Pancreas (tissue), 10 donors: ENCODE measurements at regions not wholly inside any gene's neighbourhood (a gene's known extent, or its start where the extent isn't known, plus 50 kb on each side); places are given as distances from the start of the nearest gene placed in this dataset.

Source experiments
- ATAC-seq, 4 donors: fragments of 200-7000 bp; cut with Tn5 transposase; one replicate each; pipeline versions ENCODE4 v1.8.0 to v1.9.1; 2020; ENCODE audit warnings: mild to moderate bottlenecking in 4 of 4, moderate library complexity in 4 of 4
- DNase-seq, 6 donors: peaks; one replicate each; pipeline ENCODE4 v3.0.0-alpha.2; 2020
- FAIRE-seq: peaks from 2 replicates; lab custom pipeline; 2012; peaks lifted over from hg19 to GRCh38; lab: Jason Lieb, UNC
- H3K27ac ChIP-seq, 4 donors: fragments of 200-600 bp; sonication (generic); 1 replicate in 3 of 4; 2 replicates in 1 of 4; pipeline versions ENCODE4 v1.5.0 to v1.8.0; 2020
- H3K27me3 ChIP-seq, 4 donors: fragments of 200-600 bp; one replicate each; pipeline ENCODE4 v1.8.0; 2021
- H3K36me3 ChIP-seq, 3 donors: fragments of 200-600 bp; sonication (generic) in 1 of 3; one replicate each; pipeline versions ENCODE4 v1.5.0 to v1.8.0; 2020 to 2021
- H3K4me1 ChIP-seq, 3 donors: fragments of 200-600 bp; one replicate each; pipeline ENCODE4 v1.8.0; 2021
- H3K4me3 ChIP-seq, 4 donors: fragments of 200-600 bp; sonication (generic) in 2 of 4; one replicate each; pipeline versions ENCODE4 v1.5.0 to v1.8.0; 2020 to 2021
- H3K9me3 ChIP-seq, 4 donors: fragments of 200-600 bp; one replicate each; pipeline ENCODE4 v1.8.0; 2021
- WGBS, 2 donors: extraction: QIAGEN DNeasy Blood & Tissue Kit; methylation state at CpG; one replicate each; pipeline ENCODE4 v1.1.7; 2013; 5-methylcytosine and 5-hydroxymethylcytosine counted together
- intact Hi-C, 3 donors: fragments of 100-400 bp; cut with DNase I; formaldehyde crosslinking; loops; one replicate each; pipeline versions ENCODE4 v1.11.1 to v1.14.2; 2022
- TF ChIP-seq, protein P1 (sequence below), 4 donors: fragments of 200-600 bp; sonication (generic) in 3 of 4; IDR thresholded peaks; one replicate each; pipeline versions ENCODE4 v1.5.0 to v1.8.0; 2021; ENCODE audit warnings: antibody characterized with exemption in 4 of 4
- donor health status: healthy with polysubstance abuse.
- donor health status: DM: no; HTN: no; CAD: no; lungs with moderate emphysema.
- donor health status: DM: no; HTN: no; CAD: no.
- donor health status: control.
- donor health status: control.
- donor health status: Bipolar disorder and iron deficiency.
- donor health status: DM: yes; HTN: yes; CAD: no.
- donor health status: DM: no; HTN: no; CAD: no.
- donor health status: DM: no; HTN: no; CAD: no.
- donor health status: DM: yes; HTN: yes; CAD: no.

DNA sequence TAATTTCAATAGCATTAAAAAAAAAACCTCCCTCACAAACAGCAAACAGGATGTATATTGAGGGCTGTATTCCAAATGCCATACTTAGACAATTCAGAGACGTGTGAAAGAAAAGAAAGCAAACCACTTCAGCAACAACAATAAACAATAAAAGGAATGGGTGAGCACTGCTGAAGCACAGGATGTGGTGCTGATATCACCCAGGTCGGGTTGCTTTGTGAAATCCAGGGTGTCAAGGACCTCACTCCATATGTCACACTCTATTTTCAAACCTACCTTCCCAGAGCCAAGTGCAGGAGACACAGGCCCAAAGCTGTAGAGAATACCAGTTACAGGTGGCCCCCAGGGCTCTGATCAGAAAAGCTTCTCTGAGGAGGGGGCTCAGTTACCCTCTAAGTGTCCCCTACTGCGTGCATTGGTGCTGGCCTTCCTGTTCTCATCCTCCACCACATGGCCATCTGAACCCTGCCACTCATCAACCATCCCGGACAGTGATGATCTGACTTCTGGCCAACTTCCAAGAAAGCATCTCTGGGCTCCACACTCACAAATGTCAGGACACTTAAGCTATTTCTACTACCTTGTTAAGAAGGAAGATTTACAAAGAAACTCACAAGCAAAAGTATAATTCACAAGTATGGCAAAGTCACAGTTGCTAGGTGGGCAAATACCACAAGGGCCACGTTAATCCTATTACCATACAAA lies 363.0 kb downstream of the SS18 start:
- Histone ChIP-seq H3K27ac (no peak overlapping the region), H3K4me1 (no peaks in the 10 kb centered on the region), H3K4me3 (no peak overlapping the region), H3K36me3 (no peaks in the 10 kb centered on the region), H3K9me3 (no peaks in the 10 kb centered on the region), H3K27me3 (no peaks in the 10 kb centered on the region)
- ATAC-seq: no peak
- FAIRE-seq: no peak
- DNase-seq: no peak
- intact Hi-C loops: no loop called here
- WGBS, 2 donors: 34 to 47% methylated on average over 5 of the region's 5 CpGs
- TF ChIP-seq, protein P1, sequence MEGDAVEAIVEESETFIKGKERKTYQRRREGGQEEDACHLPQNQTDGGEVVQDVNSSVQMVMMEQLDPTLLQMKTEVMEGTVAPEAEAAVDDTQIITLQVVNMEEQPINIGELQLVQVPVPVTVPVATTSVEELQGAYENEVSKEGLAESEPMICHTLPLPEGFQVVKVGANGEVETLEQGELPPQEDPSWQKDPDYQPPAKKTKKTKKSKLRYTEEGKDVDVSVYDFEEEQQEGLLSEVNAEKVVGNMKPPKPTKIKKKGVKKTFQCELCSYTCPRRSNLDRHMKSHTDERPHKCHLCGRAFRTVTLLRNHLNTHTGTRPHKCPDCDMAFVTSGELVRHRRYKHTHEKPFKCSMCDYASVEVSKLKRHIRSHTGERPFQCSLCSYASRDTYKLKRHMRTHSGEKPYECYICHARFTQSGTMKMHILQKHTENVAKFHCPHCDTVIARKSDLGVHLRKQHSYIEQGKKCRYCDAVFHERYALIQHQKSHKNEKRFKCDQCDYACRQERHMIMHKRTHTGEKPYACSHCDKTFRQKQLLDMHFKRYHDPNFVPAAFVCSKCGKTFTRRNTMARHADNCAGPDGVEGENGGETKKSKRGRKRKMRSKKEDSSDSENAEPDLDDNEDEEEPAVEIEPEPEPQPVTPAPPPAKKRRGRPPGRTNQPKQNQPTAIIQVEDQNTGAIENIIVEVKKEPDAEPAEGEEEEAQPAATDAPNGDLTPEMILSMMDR (IDR thresholded peaks at IDR 0.05): no peak

DNA sequence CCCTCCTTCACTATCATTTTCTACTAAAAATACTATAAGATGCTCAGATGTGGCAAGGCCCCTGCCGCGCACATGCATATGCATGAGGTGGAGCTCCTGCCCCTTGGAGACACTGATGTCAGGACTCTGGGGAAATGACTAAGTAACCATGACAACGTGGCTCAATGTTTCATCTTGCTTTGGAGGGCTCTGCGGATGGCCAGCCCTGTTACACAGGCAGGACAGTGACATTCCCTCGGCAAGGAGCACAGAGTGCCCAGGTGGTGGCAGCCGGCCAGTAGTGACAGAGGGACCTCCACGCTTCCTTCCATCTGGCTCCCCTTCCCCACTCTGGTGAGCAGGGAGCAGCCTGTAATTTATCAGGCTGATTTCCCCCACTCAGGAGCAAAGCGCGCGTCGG lies 364.1 kb downstream of the SS18 start:
- no peak overlapping the region for H3K4me3 ChIP-seq
- ATAC-seq: no peak
- TF ChIP-seq, protein P1 (IDR thresholded peaks at IDR 0.05): no peak
- H3K4me1 ChIP-seq: no peaks in the 10 kb centered on the region
- intact Hi-C loops: no loop called here
- H3K27me3 ChIP-seq: no peaks in the 10 kb centered on the region
- 38 to 47% methylated on average over 11 of the region's 11 CpGs for WGBS, 2 donors
- no peak overlapping the region for H3K27ac ChIP-seq
- DNase-seq: no peak
- H3K36me3 ChIP-seq: no peaks in the 10 kb centered on the region
- no peak for FAIRE-seq
- H3K9me3 ChIP-seq: no peaks in the 10 kb centered on the region

DNA sequence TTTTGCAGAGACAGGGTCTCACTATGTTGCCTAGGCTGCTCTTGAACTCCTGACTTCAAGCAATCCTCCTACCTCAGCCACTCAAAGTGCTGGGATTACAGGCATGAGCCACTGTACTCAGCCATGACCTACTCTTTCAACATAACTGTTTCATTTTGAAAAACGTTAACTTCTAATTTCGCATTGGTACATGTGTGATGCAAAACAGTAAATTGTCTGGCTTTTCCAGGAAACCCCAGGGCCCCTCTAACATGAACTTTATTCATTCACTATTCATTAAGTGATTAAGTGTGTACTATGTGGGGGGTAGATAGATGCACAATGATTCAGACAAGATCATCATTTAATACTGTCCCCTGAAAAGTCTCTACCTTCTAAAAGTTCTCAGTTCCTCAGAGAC lies 364.9 kb downstream of the SS18 start:
- Histone ChIP-seq H3K27me3 (no peaks in the 10 kb centered on the region), H3K4me3 (no peak overlapping the region), H3K4me1 (no peaks in the 10 kb centered on the region), H3K9me3 (no peaks in the 10 kb centered on the region), H3K27ac (no peak overlapping the region), H3K36me3 (no peaks in the 10 kb centered on the region)
- TF ChIP-seq, protein P1 (IDR thresholded peaks at IDR 0.05): no peak
- 65 to 69% methylated on average over 2 of the region's 2 CpGs for WGBS, 2 donors
- ATAC-seq (no peak), DNase-seq (no peak), FAIRE-seq (no peak)
- intact Hi-C loops: no loop called here

DNA sequence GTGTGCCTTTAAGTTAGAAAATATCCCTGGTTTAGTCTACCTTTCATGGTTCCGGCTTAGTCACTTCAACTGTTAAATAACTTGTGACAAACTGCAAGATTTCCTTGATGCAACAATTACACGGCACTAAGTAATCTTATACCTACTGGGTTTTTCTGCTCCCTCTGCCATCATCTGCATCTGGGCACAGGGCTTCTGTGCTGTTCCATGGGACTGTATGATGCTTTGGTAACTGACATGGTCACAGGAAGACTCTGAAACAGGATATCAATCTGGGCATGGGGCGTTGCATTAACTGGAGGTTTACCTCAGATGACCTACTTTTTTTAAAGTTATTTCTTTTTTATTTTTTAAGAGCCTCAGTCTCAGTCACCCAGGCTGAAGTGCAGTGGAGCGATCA lies 365.4 kb downstream of the SS18 start:
- no peaks in the 10 kb centered on the region for H3K36me3 ChIP-seq
- WGBS, 2 donors: 62 to 79% methylated on average over 4 of the region's 4 CpGs
- intact Hi-C loops: no loop called here
- H3K27me3 ChIP-seq: no peaks in the 10 kb centered on the region
- TF ChIP-seq, protein P1 (IDR thresholded peaks at IDR 0.05): no peak
- H3K4me1 ChIP-seq: no peaks in the 10 kb centered on the region
- no peaks in the 10 kb centered on the region for H3K9me3 ChIP-seq
- no peak for ATAC-seq
- no peak for FAIRE-seq
- no peak for DNase-seq
- H3K27ac ChIP-seq: no peak overlapping the region
- no peak overlapping the region for H3K4me3 ChIP-seq

DNA sequence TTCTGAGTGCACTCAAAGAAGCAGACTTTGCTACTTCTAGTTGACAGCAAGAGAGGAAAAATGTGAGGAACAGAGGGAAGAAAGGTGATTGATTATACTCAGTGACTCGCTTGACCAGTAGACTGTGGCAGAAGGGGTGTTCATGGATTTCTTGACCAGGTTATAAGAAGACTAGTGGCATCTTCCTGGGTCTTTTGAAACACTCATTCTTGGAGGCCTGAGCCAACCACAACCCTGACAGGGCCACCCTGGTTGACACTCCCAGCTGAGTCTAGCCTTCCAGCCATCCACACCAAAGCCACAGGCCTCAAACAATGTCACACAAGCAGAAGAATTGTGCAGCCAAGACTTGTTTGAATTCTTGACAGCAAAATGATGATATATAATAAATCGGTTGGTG lies 366.3 kb downstream of the SS18 start:
- no peak for FAIRE-seq
- Histone ChIP-seq H3K9me3 (no peaks in the 10 kb centered on the region), H3K4me1 (no peaks in the 10 kb centered on the region), H3K27me3 (no peaks in the 10 kb centered on the region), H3K36me3 (no peaks in the 10 kb centered on the region), H3K4me3 (no peak overlapping the region), H3K27ac (no peak overlapping the region)
- intact Hi-C loops: no loop called here
- DNase-seq: no peak
- ATAC-seq: no peak
- TF ChIP-seq, protein P1 (IDR thresholded peaks at IDR 0.05): no peak
- 58 to 70% methylated on average over 2 of the region's 2 CpGs for WGBS, 2 donors
